Lower leg skin (tissue), 4 donors: ENCODE measurements at regions not wholly inside any gene's neighbourhood (a gene's known extent, or its start where the extent isn't known, plus 50 kb on each side); places are given as distances from the start of the nearest gene placed in this dataset.
A peak's percentile ranks its signal among the peaks of the same experiment; 100 is the strongest.

Experiments used
- DNase-seq, 2 donors: peaks; one replicate each; pipeline ENCODE4 v3.0.0-alpha.2; 2019; ENCODE audit warnings: low spot score in 2 of 2
- H3K4me3 ChIP-seq: fragments of 200-600 bp; sonication (generic); 2 replicates; pipeline ENCODE4 v1.5.1; 2017; ENCODE audit warnings: mild to moderate bottlenecking, low read depth; ENCODE audit not compliant: poor library complexity, severe bottlenecking
- CTCF ChIP-seq, 3 donors: fragments of 450-650 bp; IDR thresholded peaks; one replicate each; pipeline ENCODE4 v1.5.1; 2016; ENCODE audit warnings: antibody characterized with exemption in 3 of 3, mild to moderate bottlenecking in 3 of 3, moderate library complexity in 2 of 3
- POLR2A ChIP-seq, 2 donors: fragments of 450-650 bp; IDR thresholded peaks; one replicate each; pipeline ENCODE4 v1.6.1; 2016 to 2017; ENCODE audit warnings: antibody characterized with exemption in 2 of 2, mild to moderate bottlenecking in 1 of 2, moderate library complexity in 1 of 2
- WGBS, 2 donors: methylation state at CpG; one replicate each; pipeline ENCODE4 v1.1.5; 2018; 5-methylcytosine and 5-hydroxymethylcytosine counted together
- intact Hi-C: fragments of 100-400 bp; cut with DNase I; formaldehyde crosslinking; loops from one replicate; pipeline ENCODE4 v1.15.0; 2023; ENCODE audit warnings: low total_unique reads

- 90 to 91% methylated on average over 24 of the region's 24 CpGs for WGBS, 2 donors
- peak in 1 of 2 donors; percentile 80 for DNase-seq
- TF ChIP-seq CTCF (IDR thresholded peaks at IDR 0.05) (no peak), POLR2A (IDR thresholded peaks at IDR 0.05) (no peak)
- intact Hi-C loops: no loop called here
- no peak overlapping the region for H3K4me3 ChIP-seq
These were observed 210.1 kb downstream of the TBC1D2B start for GRCh38 chr15:77867266-77868047.

GRCh38 chr15:77866596-77867125 lies 210.8 kb downstream of the TBC1D2B start:
- no peak overlapping the region for H3K4me3 ChIP-seq
- peak in 1 of 2 donors; percentile 61 for DNase-seq
- intact Hi-C loops: no loop called here
- WGBS, 2 donors: 72 to 76% methylated on average over 7 to 8 of the region's 8 CpGs
- no peak for TF ChIP-seq CTCF (IDR thresholded peaks at IDR 0.05)
- TF ChIP-seq POLR2A (IDR thresholded peaks at IDR 0.05): no peak

DNA sequence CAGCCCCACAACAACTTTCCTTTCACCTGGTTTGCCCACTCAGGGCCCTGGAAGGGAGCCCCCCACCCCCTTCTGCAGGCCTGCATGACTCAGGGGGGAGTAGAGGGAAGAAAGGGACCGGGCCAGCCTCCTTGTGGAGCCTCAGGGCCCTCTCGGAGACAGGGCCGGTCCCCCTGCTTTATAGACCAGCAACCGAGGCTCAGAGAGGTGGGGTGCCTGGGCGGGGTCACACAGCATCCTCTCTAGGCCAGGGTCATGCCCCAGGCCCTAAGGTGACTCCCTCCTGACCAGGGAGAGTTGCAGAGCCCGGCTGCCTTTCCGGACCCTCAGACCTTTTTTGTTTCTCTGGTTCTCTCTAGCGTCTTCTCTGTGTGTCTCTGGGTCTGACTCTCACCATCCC lies 211.3 kb downstream of the TBC1D2B start:
- no peak for TF ChIP-seq CTCF (IDR thresholded peaks at IDR 0.05)
- no peak for TF ChIP-seq POLR2A (IDR thresholded peaks at IDR 0.05)
- DNase-seq: peak in 1 of 2 donors; percentile 75
- 83 to 86% methylated on average over 8 of the region's 8 CpGs for WGBS, 2 donors
- no peak overlapping the region for H3K4me3 ChIP-seq
- intact Hi-C loops: no loop called here

- DNase-seq: peak in 1 of 2 donors; percentile 21
- TF ChIP-seq CTCF (IDR thresholded peaks at IDR 0.05): no peak
- TF ChIP-seq POLR2A (IDR thresholded peaks at IDR 0.05): no peak
- 88 to 89% methylated on average over 7 of the region's 7 CpGs for WGBS, 2 donors
- H3K4me3 ChIP-seq: no peak overlapping the region
- intact Hi-C loops: no loop called here
These were observed 211.8 kb downstream of the TBC1D2B start for GRCh38 chr15:77865701-77866100.

- TF ChIP-seq CTCF (IDR thresholded peaks at IDR 0.05) (no peak), POLR2A (IDR thresholded peaks at IDR 0.05) (no peak)
- peak in 1 of 2 donors; percentile 62 for DNase-seq
- whole genome bisulfite sequencing, 2 donors: 86 to 87% methylated on average over 7 of the region's 7 CpGs
- intact Hi-C loops: no loop called here
- no peak overlapping the region for H3K4me3 ChIP-seq
These were observed 212.4 kb downstream of the TBC1D2B start for GRCh38 chr15:77865106-77865610.
